Activated CD8-positive, alpha-beta memory T cell treated with anti-CD3 and anti-CD28 coated beads for 4 hours (primary cell): ENCODE measurements at regions not wholly inside any gene's neighbourhood (a gene's known extent, or its start where the extent isn't known, plus 50 kb on each side); places are given as distances from the start of the nearest gene placed in this dataset.
A peak's percentile ranks its signal among the peaks of the same experiment; 100 is the strongest.
"Not testable (repeated sequence)": the region's sequence is repeated elsewhere in the genome, so short reads cannot be mapped to it uniquely, and the experiment has no call there.

Source experiments
- DNase-seq, 2 donors: peaks; one replicate each; pipeline ENCODE4 v3.0.0-alpha.2; 2020; ENCODE audit warnings: low read depth in 2 of 2

DNA sequence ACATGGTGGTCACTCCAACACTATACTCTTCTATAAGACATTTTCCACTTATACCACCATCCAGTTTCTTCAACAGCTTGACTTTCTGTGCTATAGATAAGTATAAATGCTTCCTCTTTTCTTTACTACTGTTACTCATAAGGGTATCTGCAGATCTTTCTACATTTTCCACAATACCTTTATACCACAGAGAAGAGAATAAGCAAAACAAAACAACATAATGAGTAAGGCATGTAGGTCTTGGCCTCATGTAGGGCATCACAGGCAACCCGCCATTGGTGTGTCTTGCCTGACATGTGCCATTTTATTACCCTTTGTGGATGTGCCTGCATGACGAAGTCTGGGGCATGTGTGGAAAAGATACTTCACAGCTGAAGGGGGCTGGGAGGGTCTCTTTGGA is 265.3 kb upstream of the STARD13 start:
- no peak for DNase-seq

DNA sequence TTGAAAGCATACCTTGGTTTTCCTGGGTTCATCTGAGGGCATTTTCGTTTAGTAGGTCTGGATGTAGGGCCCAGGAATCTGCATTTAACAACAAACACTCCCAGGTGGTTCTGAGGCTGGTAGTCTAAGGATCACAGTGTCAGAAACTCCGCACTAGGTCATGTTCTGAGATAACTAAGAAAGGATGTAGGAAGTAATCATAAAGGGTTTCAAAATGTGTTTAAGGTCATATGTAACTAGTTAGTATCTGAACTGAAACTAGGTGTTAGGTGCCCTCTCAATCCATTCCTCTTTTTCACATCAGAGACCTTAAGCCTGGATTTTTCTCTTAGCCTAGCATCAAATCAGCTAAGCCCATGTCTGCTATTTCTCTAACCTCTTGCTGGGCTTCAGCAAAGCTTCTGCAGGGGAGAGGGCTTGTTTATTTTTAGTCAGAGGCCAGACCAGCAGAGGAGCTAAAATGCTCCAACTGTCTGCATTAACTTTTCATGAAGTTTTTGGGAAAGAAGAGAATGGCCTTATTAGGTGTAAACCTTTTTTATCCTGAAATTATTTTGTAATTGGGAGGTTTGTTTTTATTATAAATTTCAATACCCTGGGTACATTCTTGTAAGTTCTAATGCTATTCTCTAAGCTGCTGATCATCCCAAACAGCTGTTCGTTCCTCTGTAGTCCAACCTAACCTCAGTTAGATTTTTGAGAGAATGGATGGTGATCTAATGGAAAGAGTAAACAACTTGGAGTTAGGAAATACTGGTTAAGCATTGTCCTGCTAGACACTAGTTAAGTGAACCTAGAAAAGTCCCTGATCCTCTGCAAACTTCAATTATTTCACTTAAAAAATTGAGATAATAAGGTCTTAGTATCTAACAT is 262.8 kb upstream of the RFC3 start:
- no peak for DNase-seq

DNA sequence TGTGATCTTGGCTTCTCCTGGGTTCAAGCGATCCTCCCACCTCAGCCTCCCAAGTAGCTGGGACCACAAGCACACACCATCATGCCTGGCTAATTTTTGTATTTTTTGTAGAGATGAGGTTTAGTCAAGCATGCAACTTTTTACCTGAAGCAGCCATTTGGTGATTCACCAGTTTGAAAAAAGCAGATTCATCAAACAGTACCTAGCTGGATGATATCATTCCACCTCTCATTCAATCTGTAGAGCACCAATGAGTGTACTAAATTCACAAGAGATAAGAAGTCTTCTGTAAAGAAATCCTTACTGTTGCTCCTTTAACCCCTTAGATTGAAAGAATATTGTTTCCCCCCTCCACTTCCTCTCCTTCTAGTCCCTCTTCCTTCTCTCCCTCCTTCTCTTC is 261.1 kb upstream of the RFC3 start:
- DNase-seq = no peak

DNA sequence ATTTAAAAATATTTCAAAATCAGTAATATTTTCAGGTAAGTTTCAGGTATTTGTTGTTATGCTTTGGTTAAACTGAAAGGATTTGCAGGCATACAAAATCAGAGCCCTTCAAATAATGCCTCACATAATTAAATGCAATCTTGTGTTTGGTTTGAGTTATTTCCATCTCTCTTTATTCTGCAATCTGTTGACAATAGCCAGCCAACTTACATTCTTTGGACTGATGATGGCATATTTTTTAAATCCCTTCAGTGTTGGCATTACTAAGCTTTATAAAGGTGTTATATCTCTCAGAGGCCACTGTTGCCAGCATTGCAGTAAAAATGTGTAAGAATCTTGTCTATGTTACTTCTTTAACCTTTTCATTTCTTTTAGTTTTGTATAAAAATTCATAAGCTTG is 257.2 kb upstream of the RFC3 start:
- no peak for DNase-seq

DNA sequence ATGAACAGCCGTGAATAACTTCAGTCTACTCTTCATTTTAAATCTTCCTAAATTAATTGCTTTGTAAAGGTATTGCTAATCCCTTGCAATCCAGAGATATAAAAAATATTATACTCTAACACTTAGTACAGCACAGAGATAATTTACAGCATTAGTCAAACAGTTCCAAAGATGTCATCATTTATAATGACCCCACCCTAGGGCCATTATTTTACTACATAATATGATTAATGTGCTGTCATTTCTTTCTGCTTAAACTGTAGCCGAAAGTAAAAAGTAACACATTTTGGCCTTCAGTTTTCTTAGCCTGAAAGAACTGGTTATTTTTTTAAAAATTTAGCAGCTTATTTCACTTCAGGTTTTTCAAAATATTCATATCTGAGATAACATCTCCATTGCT is 256.3 kb upstream of the RFC3 start:
- DNase-seq = no peak

DNA sequence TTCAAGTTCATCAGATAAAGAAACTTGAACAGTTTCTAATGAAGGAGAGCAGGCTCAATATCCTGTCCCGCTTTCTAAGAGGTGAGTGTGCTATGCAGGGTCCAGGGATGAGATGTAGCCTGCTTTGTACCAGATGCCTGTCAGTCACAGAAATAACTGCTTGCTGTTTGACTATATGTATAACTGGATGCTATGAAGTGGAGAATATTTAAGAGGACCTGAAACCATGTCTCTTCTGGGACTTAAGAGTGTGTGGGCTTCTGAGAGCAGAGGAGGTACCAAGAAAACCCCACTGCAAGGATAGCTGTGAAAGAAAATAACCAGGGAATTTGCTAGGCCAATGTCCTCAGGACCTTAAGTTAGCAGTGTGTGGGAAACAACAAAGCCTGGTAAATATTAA is 246.3 kb upstream of the RFC3 start:
- no peak for DNase-seq

DNA sequence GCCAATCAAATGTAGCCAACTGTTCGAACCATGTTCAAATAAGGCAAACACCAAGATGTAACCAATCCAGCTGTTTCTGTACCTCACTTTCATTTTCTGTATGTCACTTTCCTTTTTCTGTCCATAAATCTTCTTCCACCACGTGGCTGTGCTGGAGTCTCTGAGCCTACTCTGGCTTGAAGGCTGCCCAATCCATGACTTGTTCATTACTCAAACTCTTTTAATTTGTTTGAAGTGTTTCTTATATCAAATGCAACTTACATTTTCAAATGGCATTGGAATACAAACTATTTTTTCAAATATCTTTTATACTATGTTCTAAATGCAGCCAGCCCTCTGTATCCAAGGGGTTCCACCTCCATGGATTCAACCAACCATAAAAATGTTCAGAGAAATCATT is 245.6 kb upstream of the RFC3 start:
- not testable (repeated sequence) for DNase-seq

DNA sequence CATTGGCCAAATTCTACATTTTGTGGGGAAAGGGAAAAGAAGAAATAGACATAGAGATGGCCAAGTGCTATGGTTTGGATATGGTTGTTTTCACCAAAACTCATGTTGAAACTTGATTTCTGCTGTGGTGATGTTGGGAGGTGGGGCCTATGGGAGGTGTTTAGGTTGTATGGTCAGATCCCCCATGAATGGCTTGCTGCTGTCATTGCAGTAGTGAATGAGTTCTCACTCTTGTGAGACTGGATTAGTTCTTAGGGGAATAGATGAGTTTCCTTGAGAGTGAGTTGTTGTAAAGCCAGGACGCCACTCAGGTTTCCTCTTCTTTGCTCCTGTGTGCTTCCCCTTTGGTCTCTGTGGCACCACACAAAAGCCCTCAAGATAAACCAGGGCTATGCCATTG is 242.6 kb upstream of the RFC3 start:
- DNase-seq = no peak

DNA sequence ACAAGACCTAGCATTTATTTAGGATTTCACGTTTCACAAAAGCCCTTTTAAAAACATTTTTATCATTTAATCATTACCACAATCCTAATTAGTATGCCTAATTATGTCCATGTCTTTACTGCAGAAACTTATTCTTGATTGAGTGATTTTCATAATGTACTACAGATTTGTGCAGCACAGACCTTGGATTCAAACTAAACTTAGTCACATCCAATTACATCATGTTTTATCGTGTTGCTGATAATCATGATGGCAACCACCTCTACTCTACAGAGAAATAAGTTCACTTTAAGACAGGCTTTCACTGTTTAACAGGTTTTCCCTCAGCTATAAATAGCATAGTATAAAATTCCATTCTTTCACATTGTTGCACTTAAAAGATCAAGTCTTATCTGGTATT is 240.9 kb upstream of the RFC3 start:
- DNase-seq = no peak

DNA sequence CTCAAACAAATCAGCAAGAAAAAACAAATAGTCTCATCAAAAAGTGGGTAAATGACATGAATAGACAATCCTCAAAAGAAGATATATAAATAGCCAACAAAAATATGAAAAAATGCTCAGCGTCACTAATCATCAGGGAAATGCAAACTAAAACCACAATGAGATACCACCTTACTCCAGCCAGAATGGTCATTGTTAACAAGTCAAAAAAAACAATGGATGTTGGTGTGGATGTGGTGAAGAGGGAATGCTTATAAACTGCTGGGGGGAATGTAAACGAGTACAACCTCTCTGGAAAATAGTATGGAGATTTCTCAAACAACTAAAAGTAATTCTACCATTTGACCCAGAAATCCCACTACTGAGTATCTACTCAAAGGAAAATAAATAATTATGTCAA is 239.2 kb upstream of the RFC3 start:
- no peak for DNase-seq

DNA sequence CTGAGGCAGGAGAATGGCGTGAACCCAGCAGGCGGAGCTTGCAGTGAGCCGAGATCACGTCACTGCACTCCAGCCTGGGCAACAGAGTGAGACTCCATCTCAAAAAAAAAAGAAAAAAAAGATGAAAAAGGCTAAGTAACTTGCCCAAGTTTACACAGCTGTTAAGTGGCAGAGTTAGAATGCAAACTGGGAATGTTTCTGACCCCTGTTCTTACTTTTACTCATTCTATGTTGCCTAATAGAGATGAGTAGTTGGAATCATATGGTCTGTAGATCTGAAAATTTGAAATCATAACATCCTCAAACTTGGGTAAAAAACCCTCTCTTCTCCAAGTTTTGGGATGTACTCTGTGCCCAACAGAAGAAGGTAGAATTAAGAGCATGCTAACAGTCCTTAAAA is 235.8 kb upstream of the RFC3 start:
- no peak for DNase-seq

DNA sequence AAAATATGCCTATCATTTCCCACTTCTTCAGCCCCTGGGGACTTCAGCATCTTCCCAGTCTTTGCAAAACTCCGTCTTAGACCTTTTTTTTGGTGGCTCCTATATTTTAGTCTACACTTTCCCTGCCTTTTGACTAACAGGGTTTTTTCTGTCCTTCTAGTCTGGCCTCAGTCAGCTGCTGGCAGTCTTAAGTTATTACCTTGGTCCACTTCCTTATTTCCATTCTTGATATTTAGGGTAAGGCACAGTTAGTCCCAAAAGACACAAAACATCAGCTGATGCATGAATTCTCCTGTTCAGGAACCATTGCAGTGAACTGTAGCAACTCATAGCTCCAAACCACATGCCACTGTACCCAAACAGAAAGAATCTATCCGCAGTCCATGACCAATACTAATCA is 234.6 kb upstream of the RFC3 start:
- no peak for DNase-seq

DNA sequence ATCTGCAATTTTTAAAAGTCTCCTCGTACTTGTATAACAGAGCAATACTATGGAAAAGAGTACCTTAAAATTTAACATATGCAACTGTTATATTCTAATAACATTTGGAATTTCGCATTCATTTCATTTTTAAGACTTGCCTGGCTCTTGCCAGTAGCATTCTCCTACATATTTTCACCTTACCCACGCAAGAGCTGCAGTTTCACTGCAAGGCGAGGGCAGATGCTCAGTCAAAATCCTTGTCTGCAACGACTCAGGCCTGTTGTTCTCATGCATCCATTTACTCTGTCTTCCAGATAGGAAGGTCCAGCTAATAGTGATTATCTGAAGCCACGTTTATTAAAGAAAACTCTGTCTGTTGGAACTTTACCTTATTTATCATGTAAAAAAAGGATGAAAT is 227.0 kb upstream of the RFC3 start:
- DNase-seq = no peak

DNA sequence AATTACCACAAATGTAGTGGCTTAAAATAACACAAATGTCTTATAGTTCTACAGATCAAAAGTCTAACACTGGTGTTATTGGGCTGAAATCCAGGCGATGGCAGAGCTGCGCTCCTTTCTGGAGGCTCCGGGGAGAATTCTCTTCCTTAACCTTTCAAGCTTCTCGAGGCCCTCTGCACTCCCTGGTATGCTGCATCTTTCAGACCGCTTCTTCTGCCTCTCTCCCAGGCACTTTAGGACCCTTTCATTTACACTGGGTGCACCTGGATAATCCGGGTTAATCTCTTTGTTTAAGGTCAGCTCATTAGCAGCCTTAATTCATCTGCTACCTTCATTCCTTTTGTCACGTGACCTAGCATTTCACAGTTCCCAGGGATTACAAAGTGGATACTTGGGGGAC is 211.3 kb upstream of the RFC3 start:
- no peak for DNase-seq

DNA sequence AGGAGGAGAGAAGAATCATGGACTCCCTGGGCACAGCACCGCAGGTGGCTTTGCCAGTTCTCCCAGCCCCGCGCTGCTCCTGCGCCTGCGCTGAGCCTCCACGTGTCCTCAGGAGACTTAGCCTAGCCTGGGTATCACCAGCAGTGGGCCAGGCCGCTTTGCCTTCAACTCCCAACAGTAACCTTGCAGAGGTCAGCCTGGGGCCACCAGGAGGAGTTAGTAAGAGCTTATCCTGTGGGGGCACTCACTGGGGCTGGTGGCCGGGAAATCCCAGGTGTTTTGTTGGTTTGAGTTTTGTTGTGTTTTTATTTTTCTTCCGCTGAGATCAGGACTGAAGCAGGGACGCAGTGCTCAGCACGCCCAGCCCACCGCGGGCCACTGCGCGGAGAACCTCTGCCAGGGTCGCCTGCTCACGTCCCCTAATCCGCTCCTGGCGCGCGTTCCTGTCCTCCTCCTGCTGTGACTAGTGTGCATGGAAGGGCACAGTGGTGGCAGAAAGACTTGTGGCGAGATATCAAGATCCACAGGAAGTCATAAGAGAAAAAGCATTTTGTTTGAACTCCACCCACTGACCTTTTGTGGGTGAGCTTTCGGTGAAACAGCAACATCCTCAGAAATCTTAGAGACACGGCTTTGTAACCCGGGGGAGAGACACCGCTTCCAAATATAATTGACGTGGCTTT is 207.4 kb upstream of the RFC3 start:
- DNase-seq = peak in 1 of 2 donors; percentile 15

DNA sequence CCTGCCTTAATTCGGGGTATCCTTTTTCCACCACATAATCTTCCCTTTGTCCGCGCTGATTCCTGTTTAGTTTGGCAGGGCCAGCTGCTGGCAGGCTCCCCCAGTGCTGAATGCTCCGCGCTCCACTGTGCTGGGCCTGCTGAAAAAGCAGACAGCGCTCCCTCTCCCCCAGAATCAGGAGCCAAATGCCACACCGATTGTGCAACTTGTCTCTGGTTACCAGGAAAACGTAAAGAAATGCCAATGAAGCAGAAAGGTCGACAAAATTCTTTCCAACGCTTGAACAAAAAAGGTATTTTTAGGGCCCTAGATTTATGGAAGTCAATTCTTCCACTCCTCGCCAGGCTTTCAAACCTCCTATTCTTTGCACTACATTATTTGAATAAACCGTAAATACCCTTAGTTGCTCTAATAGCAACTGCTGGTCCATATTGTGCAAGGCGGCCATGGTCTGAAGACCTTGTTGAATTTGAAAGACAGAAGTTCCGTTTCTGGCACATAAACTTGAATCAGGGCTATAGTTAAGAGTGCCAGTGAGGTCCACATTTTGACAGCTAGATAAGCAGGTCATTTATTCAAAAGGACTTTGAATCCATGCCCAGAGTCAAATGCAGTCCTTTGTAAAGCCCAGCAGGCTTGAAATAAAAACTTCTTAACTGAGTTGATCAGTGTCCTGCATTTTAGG is 206.7 kb upstream of the RFC3 start:
- no peak for DNase-seq

DNA sequence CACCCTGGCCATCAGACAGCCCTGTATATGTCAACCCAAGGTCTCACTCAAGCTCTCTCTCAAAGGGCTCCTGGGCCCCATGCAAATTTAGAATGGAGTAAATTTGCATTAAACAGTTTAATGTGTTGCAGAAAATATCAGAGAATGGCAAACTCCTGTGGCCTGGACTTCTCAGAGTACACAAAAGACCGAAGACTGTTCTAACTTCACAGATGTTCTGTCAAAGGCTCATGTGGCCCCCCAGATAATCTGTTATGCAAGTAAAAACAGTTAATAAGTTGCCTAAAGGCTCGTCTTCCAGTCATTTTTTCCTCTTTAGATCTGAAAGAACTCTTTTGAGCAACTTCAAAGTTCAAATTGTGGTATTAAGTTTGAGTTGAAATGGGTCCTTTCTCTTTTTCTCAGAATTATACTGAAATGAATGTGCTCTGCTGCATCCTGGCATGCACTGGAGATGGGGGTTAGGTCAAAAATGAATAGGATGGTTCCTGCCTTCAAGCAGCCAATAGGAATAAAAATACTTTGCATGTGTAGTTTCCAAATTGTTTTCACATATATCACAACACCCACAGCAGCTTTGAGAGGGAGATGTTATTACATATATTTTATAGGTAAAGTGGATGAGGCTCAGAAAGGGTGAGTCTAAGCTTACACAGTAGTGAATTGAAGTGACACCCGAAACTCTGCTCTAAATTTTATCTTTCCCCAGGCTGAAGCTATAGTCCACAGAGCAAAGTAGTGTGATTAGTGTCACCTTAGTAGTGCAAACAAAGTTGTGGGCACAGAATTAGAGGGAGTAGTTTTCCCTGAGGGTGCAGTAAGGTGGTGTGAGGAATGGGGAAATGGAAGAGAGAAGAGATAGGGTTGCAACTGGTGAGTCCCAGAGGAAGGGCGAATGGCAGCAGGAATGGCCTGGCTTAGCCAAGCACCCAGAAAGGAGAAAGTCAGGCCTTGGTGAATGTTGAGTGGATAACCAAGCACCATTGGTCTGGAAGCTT is 205.0 kb upstream of the RFC3 start:
- DNase-seq = no peak

DNA sequence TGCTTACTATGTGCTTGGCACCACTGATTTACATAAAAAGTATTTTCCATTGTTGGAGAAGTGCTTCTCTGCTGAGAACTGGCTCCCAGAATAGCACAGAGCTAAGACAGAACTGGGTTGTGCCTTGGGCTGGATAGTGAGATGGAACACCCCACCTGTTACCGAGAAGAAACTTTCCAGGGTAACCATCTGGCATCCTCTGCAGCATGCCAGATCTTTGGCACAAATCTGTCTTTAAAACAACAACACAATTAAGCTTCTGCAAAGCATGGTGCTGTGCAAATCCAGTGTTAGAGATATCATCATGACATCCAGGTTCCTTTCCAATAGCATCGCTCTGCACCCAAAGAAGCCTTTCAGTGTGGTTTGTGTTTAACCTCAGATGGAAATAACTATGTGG is 202.5 kb upstream of the RFC3 start:
- DNase-seq = no peak

DNA sequence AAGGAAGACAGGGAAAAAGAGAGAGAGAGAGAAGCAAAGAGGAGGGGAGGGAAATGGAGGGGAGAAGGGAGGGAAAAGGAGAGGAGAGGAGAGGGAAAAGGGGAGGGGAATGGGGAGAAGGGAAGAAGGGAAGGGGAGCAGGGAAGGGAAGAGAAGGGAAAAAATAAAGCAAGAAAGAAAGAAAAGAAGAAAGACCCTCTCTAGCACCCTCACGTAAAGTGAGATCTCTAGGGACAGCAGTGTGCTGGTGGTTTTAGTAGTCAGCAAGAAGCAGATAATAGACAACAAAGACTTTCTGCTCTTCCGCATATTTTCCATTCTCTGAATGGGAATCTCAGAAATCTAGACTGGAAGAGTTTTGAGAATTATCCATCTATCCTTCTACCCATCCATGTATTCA is 201.8 kb upstream of the RFC3 start:
- DNase-seq = no peak

DNA sequence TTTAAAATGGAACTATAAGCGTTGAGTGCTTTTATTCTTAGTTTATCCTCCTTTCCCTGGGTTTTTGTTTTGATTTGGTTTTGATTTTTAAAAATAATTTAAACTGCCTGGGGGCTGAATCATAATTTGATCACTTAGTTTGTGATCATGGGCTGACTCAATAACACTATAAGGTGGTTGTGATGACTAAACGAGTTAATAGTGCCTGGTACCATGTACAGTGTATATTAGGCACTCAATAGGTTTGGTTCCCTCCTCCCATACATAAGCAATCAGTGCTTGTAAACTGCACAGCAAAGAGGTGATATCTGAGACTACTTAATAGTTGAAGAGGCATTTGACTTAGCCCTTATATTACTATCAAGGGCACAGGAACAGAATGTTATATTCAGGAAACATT is 200.9 kb upstream of the RFC3 start:
- DNase-seq = no peak

DNA sequence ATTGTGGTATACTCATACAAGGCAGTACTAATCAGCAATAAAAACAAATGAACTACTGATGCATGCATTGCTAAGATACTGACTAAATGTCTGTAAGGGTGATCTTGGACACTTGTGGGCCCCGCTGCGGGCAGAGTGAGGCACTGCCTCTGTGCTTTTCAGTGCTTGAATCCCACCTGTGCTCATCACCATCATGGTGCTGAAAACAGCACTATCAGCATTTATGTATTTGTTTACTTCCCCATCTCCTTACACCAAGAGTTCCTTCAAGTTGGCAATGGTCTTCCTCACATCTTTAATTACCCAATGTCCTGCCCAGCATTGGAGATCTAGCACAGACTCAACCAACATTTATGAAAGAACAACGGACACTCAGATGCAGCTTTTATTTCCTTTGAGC is 193.7 kb upstream of the RFC3 start:
- no peak for DNase-seq

DNA sequence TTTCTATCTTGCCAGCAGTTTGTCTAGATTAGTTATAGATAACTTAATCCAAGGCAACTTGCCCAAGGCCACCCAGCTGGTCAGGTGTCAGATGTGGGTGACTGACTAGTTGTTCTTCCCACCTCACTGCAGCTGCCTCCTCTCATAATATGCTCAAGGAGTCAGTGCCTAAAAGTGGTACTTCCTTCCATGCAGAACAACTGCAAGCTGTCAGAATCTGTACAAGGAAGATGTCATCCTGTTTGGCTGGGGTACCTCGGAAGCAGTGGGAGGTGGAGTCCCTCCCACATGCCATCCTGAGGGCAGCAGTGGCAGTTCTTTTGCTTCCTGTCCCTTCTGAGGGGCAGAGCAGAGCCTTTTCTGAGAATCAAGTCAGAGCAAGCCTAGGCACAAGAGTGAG is 193.2 kb upstream of the RFC3 start:
- DNase-seq = no peak
